ENCODE measurements at regions not wholly inside any gene's neighbourhood (a gene's known extent, or its start where the extent isn't known, plus 50 kb on each side); places are given as distances from the start of the nearest gene placed in this dataset.

- TF ChIP-seq CTCF (IDR thresholded peaks at IDR 0.05), result no peak
- DNase-seq, result no peak
- intact Hi-C loops (cut with DNase I; ENCODE audit: low total_unique reads), result no loop called here
- Histone ChIP-seq H3K36me3 (no peaks in the 10 kb centered on the region), H3K9me3 (peaks cover 0 to 6% (median 3%) of the 10 kb centered on the region in 3 donors), H3K27ac (no peak overlapping the region), H3K4me3 (no peak overlapping the region), H3K27me3 (no peaks in the 10 kb centered on the region), H3K4me1 (no peaks in the 10 kb centered on the region)
Measured at GRCh38 chr11:98798333-98798732, 222.4 kb upstream of the CNTN5 start.

- intact Hi-C loops (cut with DNase I; ENCODE audit: low total_unique reads), result no loop called here
- no peak for DNase-seq
Measured at GRCh38 chr11:98800696-98801095, 220.1 kb upstream of the CNTN5 start.

GRCh38 chr11:98828986-98829708 is 191.6 kb upstream of the CNTN5 start:
- no peak for DNase-seq
- intact Hi-C loops (cut with DNase I; ENCODE audit: low total_unique reads), result no loop called here
- Histone ChIP-seq H3K4me1 (no peaks in the 10 kb centered on the region), H3K9me3 (no peaks in the 10 kb centered on the region), H3K36me3 (no peaks in the 10 kb centered on the region), H3K4me3 (no peak overlapping the region), H3K27ac (no peak overlapping the region), H3K27me3 (no peaks in the 10 kb centered on the region)
- TF ChIP-seq CTCF (IDR thresholded peaks at IDR 0.05), result no peak

More at GRCh38 chr11:98800696-98801095, 220.1 kb upstream of the CNTN5 start:
- Histone ChIP-seq H3K27me3 (no peaks in the 10 kb centered on the region), H3K9me3 (peaks cover 0 to 3% (median 0%) of the 10 kb centered on the region in 3 donors), H3K4me1 (no peaks in the 10 kb centered on the region), H3K27ac (no peak overlapping the region), H3K4me3 (no peak overlapping the region), H3K36me3 (no peaks in the 10 kb centered on the region)
- no peak for TF ChIP-seq CTCF (IDR thresholded peaks at IDR 0.05)

GRCh38 chr11:98829971-98830370 is 190.8 kb upstream of the CNTN5 start:
- TF ChIP-seq CTCF (IDR thresholded peaks at IDR 0.05), result no peak
- no peaks in the 10 kb centered on the region for H3K36me3 ChIP-seq
- H3K9me3 ChIP-seq, result no peaks in the 10 kb centered on the region
- no peaks in the 10 kb centered on the region for H3K4me1 ChIP-seq
- no peaks in the 10 kb centered on the region for H3K27me3 ChIP-seq
- DNase-seq, result no peak
- no peak overlapping the region for H3K27ac ChIP-seq
- no peak overlapping the region for H3K4me3 ChIP-seq
- intact Hi-C loops (cut with DNase I; ENCODE audit: low total_unique reads), result no loop called here

- H3K27ac ChIP-seq, result no peak overlapping the region
- TF ChIP-seq CTCF (IDR thresholded peaks at IDR 0.05), result no peak
- no peak overlapping the region for H3K4me3 ChIP-seq
- no peaks in the 10 kb centered on the region for H3K27me3 ChIP-seq
- H3K36me3 ChIP-seq, result no peaks in the 10 kb centered on the region
- intact Hi-C loops (cut with DNase I; ENCODE audit: low total_unique reads), result no loop called here
- DNase-seq, result no peak
- H3K4me1 ChIP-seq, result no peaks in the 10 kb centered on the region
- H3K9me3 ChIP-seq, result no peaks in the 10 kb centered on the region
Measured at GRCh38 chr11:98834776-98835175, 186.0 kb upstream of the CNTN5 start.

Measured in tibial artery (tissue), 4 donors.